BJ (cell line): ENCODE measurements at regions not wholly inside any gene's neighbourhood (a gene's known extent, or its start where the extent isn't known, plus 50 kb on each side); places are given as distances from the start of the nearest gene placed in this dataset.

Experiments
- CTCF ChIA-PET: fragments of 350-600 bp; formaldehyde crosslinking; extraction: SDS; loops from one replicate; lab custom pipeline; 2021; ENCODE audit warnings: antibody characterized with exemption, inconsistent platforms; lab: Yijun Ruan, JAX
- POLR2A ChIA-PET: fragments of 300-600 bp; sonication (Branson Sonifier 250); formaldehyde crosslinking; extraction: SDS; loops from one replicate; lab custom pipeline; 2021; ENCODE audit warnings: antibody characterized with exemption; lab: Charles Lee
- DNase-seq: peaks from one replicate; pipeline ENCODE4 v3.0.0-alpha.2; 2011; ENCODE audit warnings: low read depth
- H3K27me3 ChIP-seq: 2 replicates; pipeline ENCODE4 v1.6.0; 2011; ENCODE audit warnings: low read length; ENCODE audit not compliant: control insufficient read depth, insufficient read depth
- H3K36me3 ChIP-seq: 2 replicates; pipeline ENCODE4 v1.5.1; 2011; ENCODE audit warnings: low read length; ENCODE audit not compliant: control insufficient read depth, insufficient read depth
- H3K4me3 ChIP-seq: 2 replicates; pipeline ENCODE4 v1.5.1; 2011; ENCODE audit warnings: low read depth, mild to moderate bottlenecking, control low read depth, low read length
- CTCF ChIP-seq: IDR thresholded peaks from 2 replicates; pipeline ENCODE4 v1.5.1; 2011; ENCODE audit warnings: low read depth, mild to moderate bottlenecking, control low read depth, inconsistent platforms, low read length, moderate library complexity; ENCODE audit not compliant: insufficient read depth

- Histone ChIP-seq H3K27me3 (no peaks in the 10 kb centered on the region), H3K4me3 (no peak overlapping the region), H3K36me3 (no peaks in the 10 kb centered on the region)
- ChIA-PET CTCF (no interaction called here), POLR2A (no interaction called here)
- DNase-seq = no peak
- TF ChIP-seq CTCF = no peak
Measured at GRCh38 chr16:64144617-64145016, 977.2 kb downstream of the CDH11 start.

GRCh38 chr16:64138621-64139020 lies 983.2 kb downstream of the CDH11 start:
- TF ChIP-seq CTCF = no peak
- Histone ChIP-seq H3K36me3 (no peaks in the 10 kb centered on the region), H3K27me3 (no peaks in the 10 kb centered on the region), H3K4me3 (no peak overlapping the region)
- POLR2A ChIA-PET = no interaction called here
- no peak for DNase-seq
- CTCF ChIA-PET = no interaction called here

- Histone ChIP-seq H3K27me3 (no peaks in the 10 kb centered on the region), H3K4me3 (no peak overlapping the region), H3K36me3 (no peaks in the 10 kb centered on the region)
- DNase-seq = no peak
- no peak for TF ChIP-seq CTCF
- CTCF ChIA-PET = no interaction called here
- POLR2A ChIA-PET = no interaction called here
Measured at GRCh38 chr16:64138006-64138405, 983.9 kb downstream of the CDH11 start.

GRCh38 chr16:64136743-64137142 lies 985.1 kb downstream of the CDH11 start:
- CTCF ChIA-PET = no interaction called here
- POLR2A ChIA-PET = no interaction called here
- no peak for TF ChIP-seq CTCF

GRCh38 chr16:64136314-64136713 lies 985.5 kb downstream of the CDH11 start:
- POLR2A ChIA-PET = no interaction called here
- TF ChIP-seq CTCF = no peak
- no peak overlapping the region for H3K4me3 ChIP-seq
- CTCF ChIA-PET = no interaction called here
- no peak for DNase-seq
- H3K27me3 ChIP-seq = no peaks in the 10 kb centered on the region
- no peaks in the 10 kb centered on the region for H3K36me3 ChIP-seq

More at GRCh38 chr16:64136743-64137142, 985.1 kb downstream of the CDH11 start:
- H3K36me3 ChIP-seq = no peaks in the 10 kb centered on the region
- H3K4me3 ChIP-seq = no peak overlapping the region
- DNase-seq = no peak
- H3K27me3 ChIP-seq = no peaks in the 10 kb centered on the region
